CD1c-positive myeloid dendritic cell (primary cell): ENCODE measurements at regions not wholly inside any gene's neighbourhood (a gene's known extent, or its start where the extent isn't known, plus 50 kb on each side); places are given as distances from the start of the nearest gene placed in this dataset.
A peak's percentile ranks its signal among the peaks of the same experiment; 100 is the strongest.
"Not testable (repeated sequence)": the region's sequence is repeated elsewhere in the genome, so short reads cannot be mapped to it uniquely, and the experiment has no call there.

Source experiments
- DNase-seq: peaks from one replicate; pipeline ENCODE4 v3.0.0-alpha.2; 2016; ENCODE audit errors: extremely low spot score

- DNase-seq, result no peak
Observed at GRCh38 chr1:178020968-178021640, 51.2 kb upstream of the SEC16B start.

- no peak for DNase-seq
Observed at GRCh38 chr1:178021950-178022349, 52.1 kb upstream of the SEC16B start.

- DNase-seq, result no peak
Observed at GRCh38 chr1:178023181-178023618, 53.3 kb upstream of the SEC16B start.

- no peak for DNase-seq
Observed at GRCh38 chr1:178024504-178024903, 54.6 kb upstream of the SEC16B start.

- DNase-seq, result no peak
Observed at GRCh38 chr1:178025613-178026356, 55.9 kb upstream of the SEC16B start.

- no peak for DNase-seq
Observed at GRCh38 chr1:178028841-178029481, 59.1 kb upstream of the SEC16B start.

- no peak for DNase-seq
Observed at GRCh38 chr1:178030467-178030866, 60.6 kb upstream of the SEC16B start.

- peak; percentile 69 for DNase-seq
Observed at GRCh38 chr1:178031856-178032320, 62.0 kb upstream of the RASAL2 start.

- DNase-seq, result no peak
Observed at GRCh38 chr1:178033019-178033418, 60.9 kb upstream of the RASAL2 start.

- no peak for DNase-seq
Observed at GRCh38 chr1:178034676-178035075, 59.2 kb upstream of the RASAL2 start.

- DNase-seq, result no peak
Observed at GRCh38 chr1:178036090-178036489, 57.8 kb upstream of the RASAL2 start.

GRCh38 chr1:178037510-178038253 is 56.2 kb upstream of the RASAL2 start:
- peak; percentile 80 for DNase-seq

- no peak for DNase-seq
Observed at GRCh38 chr1:178038372-178038771, 55.5 kb upstream of the RASAL2 start.

GRCh38 chr1:178039891-178040290 is 54.0 kb upstream of the RASAL2 start:
- no peak for DNase-seq

- not testable (repeated sequence) for DNase-seq
Observed at GRCh38 chr1:178043940-178044339, 50.0 kb upstream of the RASAL2 start.
